HepG2 (cell line): ENCODE measurements at regions not wholly inside any gene's neighbourhood (a gene's known extent, or its start where the extent isn't known, plus 50 kb on each side); places are given as distances from the start of the nearest gene placed in this dataset.

Experiments
- FOXP1 ChIP-seq, 2 experiments: fragments of 450-650 bp in 1 of 2; IDR thresholded peaks; 2 replicates each; pipeline ENCODE4 v1.6.1; 2017 to 2018; ENCODE audit warnings: antibody characterized with exemption in 1 of 2
- NFE2L1 ChIP-seq: sonication (generic); formaldehyde crosslinking; IDR thresholded peaks from 2 replicates; pipeline ENCODE4 v1.4.0; 2020; ENCODE audit warnings: missing genetic modification reagents, mild to moderate bottlenecking, borderline replicate concordance
- PTBP1 ChIP-seq: fragments of 200-400 bp; formaldehyde crosslinking; IDR thresholded peaks from 2 replicates; pipeline ENCODE4 v1.6.1; 2018; ENCODE audit warnings: low read length, low read depth; ENCODE audit not compliant: poor library complexity, severe bottlenecking
- RFX3 ChIP-seq: IDR thresholded peaks from 2 replicates; pipeline ENCODE4 v1.6.1; 2016; ENCODE audit warnings: missing biosample characterization, missing genetic modification reagents
- SOX13 ChIP-seq, 3 experiments: fragments of 450-650 bp in 1 of 3; sonication (generic) in 1 of 3; formaldehyde crosslinking in 1 of 3; IDR thresholded peaks in 2 of 3; conservative IDR thresholded peaks in 1 of 3; 2 replicates each; pipeline versions ENCODE4 v1.5.0 to v1.6.1; 2016 to 2020; ENCODE audit warnings: antibody characterized with exemption in 1 of 3, mild to moderate bottlenecking in 1 of 3, missing compliant biosample characterization in 1 of 3, missing genetic modification reagents in 1 of 3, moderate library complexity in 1 of 3
- ZNF264 ChIP-seq: sonication (generic); formaldehyde crosslinking; IDR thresholded peaks from 2 replicates; pipeline ENCODE4 v1.4.0; 2020; ENCODE audit warnings: missing genetic modification reagents
- ZNF350 ChIP-seq: sonication (generic); formaldehyde crosslinking; IDR thresholded peaks from 2 replicates; pipeline ENCODE4 v1.4.0; 2020; ENCODE audit warnings: mild to moderate bottlenecking, low read depth, missing genetic modification reagents, borderline replicate concordance
- ZNF670 ChIP-seq: sonication (generic); formaldehyde crosslinking; IDR thresholded peaks from 2 replicates; pipeline ENCODE4 v1.8.0; 2022; ENCODE audit warnings: mild to moderate bottlenecking, missing genetic modification reagents, borderline replicate concordance
- ZSCAN21 ChIP-seq: sonication (generic); formaldehyde crosslinking; IDR thresholded peaks from 2 replicates; pipeline ENCODE4 v1.8.0; 2022; ENCODE audit warnings: mild to moderate bottlenecking, missing genetic modification reagents, moderate library complexity, borderline replicate concordance
- TF ChIP-seq, protein P1 (sequence below), 2 experiments: sonication (generic) in 1 of 2; formaldehyde crosslinking in 1 of 2; IDR thresholded peaks; 2 replicates each; pipeline versions ENCODE4 v1.6.1 to v1.9.0; 2014 to 2022; ENCODE audit warnings: antibody characterized with exemption in 1 of 2, borderline replicate concordance in 1 of 2, inconsistent platforms in 1 of 2, low read depth in 1 of 2, missing genetic modification reagents in 1 of 2
- TF ChIP-seq, protein P2 (sequence below): IDR thresholded peaks from 2 replicates; pipeline ENCODE4 v1.4.0; 2020; ENCODE audit warnings: mild to moderate bottlenecking, missing genetic modification reagents

DNA sequence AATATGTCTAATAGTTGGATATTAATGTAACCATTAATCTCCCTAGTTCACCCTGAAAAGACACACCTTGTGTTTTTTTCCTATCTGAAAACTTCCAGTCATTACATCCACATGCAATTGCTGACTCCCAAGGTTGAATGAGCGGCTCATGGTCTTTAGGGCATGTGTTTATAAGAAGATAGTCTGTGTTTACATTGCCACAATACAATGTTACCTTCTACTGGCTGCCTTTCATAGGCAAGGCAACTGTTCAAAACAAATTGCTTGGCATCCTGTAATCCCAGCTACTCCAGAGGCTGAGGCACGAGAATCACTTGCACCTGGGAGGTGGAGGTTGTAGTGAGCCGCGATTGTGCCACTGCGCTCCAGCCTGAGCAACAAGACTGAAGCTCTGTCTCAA lies 52.6 kb upstream of the GPCPD1 start (continued):
- TF ChIP-seq ZSCAN21 (CRISPR knock-in tag) = no peak
- TF ChIP-seq ZNF264 (CRISPR knock-in tag) = no peak
- TF ChIP-seq, protein P1, sequence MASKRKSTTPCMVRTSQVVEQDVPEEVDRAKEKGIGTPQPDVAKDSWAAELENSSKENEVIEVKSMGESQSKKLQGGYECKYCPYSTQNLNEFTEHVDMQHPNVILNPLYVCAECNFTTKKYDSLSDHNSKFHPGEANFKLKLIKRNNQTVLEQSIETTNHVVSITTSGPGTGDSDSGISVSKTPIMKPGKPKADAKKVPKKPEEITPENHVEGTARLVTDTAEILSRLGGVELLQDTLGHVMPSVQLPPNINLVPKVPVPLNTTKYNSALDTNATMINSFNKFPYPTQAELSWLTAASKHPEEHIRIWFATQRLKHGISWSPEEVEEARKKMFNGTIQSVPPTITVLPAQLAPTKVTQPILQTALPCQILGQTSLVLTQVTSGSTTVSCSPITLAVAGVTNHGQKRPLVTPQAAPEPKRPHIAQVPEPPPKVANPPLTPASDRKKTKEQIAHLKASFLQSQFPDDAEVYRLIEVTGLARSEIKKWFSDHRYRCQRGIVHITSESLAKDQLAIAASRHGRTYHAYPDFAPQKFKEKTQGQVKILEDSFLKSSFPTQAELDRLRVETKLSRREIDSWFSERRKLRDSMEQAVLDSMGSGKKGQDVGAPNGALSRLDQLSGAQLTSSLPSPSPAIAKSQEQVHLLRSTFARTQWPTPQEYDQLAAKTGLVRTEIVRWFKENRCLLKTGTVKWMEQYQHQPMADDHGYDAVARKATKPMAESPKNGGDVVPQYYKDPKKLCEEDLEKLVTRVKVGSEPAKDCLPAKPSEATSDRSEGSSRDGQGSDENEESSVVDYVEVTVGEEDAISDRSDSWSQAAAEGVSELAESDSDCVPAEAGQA (IDR thresholded peaks at IDR 0.05; ENCODE audit: low read depth) = no peak
- TF ChIP-seq, protein P1 (CRISPR knock-in tag; IDR thresholded peaks at IDR 0.05; ENCODE audit: borderline replicate concordance) = no peak
- TF ChIP-seq RFX3 (CRISPR knock-in tag) = no peak
- TF ChIP-seq NFE2L1 (CRISPR knock-in tag) = no peak
- TF ChIP-seq ZNF670 (CRISPR knock-in tag) = no peak
- TF ChIP-seq, protein P2, sequence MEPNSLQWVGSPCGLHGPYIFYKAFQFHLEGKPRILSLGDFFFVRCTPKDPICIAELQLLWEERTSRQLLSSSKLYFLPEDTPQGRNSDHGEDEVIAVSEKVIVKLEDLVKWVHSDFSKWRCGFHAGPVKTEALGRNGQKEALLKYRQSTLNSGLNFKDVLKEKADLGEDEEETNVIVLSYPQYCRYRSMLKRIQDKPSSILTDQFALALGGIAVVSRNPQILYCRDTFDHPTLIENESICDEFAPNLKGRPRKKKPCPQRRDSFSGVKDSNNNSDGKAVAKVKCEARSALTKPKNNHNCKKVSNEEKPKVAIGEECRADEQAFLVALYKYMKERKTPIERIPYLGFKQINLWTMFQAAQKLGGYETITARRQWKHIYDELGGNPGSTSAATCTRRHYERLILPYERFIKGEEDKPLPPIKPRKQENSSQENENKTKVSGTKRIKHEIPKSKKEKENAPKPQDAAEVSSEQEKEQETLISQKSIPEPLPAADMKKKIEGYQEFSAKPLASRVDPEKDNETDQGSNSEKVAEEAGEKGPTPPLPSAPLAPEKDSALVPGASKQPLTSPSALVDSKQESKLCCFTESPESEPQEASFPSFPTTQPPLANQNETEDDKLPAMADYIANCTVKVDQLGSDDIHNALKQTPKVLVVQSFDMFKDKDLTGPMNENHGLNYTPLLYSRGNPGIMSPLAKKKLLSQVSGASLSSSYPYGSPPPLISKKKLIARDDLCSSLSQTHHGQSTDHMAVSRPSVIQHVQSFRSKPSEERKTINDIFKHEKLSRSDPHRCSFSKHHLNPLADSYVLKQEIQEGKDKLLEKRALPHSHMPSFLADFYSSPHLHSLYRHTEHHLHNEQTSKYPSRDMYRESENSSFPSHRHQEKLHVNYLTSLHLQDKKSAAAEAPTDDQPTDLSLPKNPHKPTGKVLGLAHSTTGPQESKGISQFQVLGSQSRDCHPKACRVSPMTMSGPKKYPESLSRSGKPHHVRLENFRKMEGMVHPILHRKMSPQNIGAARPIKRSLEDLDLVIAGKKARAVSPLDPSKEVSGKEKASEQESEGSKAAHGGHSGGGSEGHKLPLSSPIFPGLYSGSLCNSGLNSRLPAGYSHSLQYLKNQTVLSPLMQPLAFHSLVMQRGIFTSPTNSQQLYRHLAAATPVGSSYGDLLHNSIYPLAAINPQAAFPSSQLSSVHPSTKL = peak; percentile 51; the same call in 1 of the 2 replicates
- TF ChIP-seq ZNF350 (CRISPR knock-in tag) = no peak
- no peak for TF ChIP-seq SOX13 (IDR thresholded peaks at IDR 0.05)
- peak in 1 of 2 experiments; percentile 37; a peak in 2 of 4 replicates for TF ChIP-seq SOX13 (CRISPR knock-in tag; conservative IDR thresholded peaks at IDR 0.05 in 1 of 2, IDR thresholded peaks at IDR 0.05 in 1 of 2)
- no peak for TF ChIP-seq FOXP1 (IDR thresholded peaks at IDR 0.05)
- TF ChIP-seq FOXP1 (CRISPR knock-in tag; IDR thresholded peaks at IDR 0.05) = peak; percentile 50; the same call in 1 of the 2 replicates
- no peak for TF ChIP-seq PTBP1
